GM12873 (cell line): ENCODE measurements at regions not wholly inside any gene's neighbourhood (a gene's known extent, or its start where the extent isn't known, plus 50 kb on each side); places are given as distances from the start of the nearest gene placed in this dataset.

Experiments used
- TF ChIP-seq, protein P1 (sequence below): IDR thresholded peaks from 2 replicates; pipeline ENCODE4 v1.5.1; 2012; ENCODE audit warnings: low read depth, mild to moderate bottlenecking, moderate library complexity, low read length, control low read depth; ENCODE audit not compliant: insufficient read depth; ENCODE audit errors: missing control alignments

- TF ChIP-seq, protein P1, sequence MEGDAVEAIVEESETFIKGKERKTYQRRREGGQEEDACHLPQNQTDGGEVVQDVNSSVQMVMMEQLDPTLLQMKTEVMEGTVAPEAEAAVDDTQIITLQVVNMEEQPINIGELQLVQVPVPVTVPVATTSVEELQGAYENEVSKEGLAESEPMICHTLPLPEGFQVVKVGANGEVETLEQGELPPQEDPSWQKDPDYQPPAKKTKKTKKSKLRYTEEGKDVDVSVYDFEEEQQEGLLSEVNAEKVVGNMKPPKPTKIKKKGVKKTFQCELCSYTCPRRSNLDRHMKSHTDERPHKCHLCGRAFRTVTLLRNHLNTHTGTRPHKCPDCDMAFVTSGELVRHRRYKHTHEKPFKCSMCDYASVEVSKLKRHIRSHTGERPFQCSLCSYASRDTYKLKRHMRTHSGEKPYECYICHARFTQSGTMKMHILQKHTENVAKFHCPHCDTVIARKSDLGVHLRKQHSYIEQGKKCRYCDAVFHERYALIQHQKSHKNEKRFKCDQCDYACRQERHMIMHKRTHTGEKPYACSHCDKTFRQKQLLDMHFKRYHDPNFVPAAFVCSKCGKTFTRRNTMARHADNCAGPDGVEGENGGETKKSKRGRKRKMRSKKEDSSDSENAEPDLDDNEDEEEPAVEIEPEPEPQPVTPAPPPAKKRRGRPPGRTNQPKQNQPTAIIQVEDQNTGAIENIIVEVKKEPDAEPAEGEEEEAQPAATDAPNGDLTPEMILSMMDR, result no peak
Measured at GRCh38 chr9:88828492-88828974, 162.7 kb upstream of the S1PR3 start.

GRCh38 chr9:88829276-88829675 lies 162.0 kb upstream of the S1PR3 start:
- TF ChIP-seq, protein P1, result no peak

DNA sequence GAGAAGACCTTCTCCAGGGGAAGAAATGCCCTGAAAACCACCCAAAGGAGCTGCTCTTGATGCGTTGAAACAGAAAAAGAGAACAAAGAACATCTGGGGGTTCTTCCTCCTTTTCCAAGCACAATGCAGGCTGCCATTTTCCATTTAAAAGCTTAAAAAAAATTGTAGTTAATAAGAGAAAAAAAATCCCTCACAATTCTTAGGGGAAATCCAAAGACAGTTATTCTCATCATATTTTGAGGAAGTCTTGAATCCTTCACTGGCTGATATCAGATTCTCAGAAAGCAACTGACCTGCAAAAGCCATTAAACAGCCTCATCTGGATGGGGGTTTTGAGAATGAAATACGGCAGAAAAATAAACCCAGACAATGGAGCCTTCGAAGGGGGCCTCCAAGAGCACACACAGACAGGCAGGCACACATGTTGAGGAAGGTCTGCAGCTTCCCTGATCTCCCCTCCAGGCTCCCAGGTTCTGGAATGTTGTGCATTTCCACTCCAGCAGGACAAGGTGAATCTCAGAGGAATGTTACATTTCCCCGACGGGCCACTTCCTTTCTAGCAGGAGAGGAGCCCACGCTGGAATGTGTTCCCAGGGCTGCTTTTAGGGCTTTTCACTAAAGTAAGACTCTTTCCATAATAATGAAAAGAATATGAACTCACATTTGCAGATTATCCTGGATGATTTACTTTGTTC lies 159.4 kb upstream of the S1PR3 start:
- TF ChIP-seq, protein P1, result no peak

DNA sequence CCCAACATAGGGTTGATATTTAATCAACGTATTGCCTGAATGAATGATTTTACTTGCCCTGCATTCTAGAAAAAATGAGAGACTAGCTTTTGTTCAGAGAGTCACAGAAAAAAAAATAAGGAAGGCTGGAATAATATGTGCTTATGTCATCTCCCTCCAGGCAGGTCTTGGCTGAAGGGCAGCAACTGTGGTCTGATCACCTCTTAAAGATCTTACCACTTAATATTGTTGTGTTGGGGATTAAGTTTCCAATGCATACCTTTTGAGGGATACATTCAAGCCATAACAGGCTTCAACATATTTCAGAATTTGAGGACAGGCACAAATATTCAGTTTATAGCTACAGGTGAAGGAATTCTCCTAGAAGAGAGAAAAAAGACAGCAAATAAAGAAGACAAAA lies 157.3 kb upstream of the S1PR3 start:
- TF ChIP-seq, protein P1, result no peak

GRCh38 chr9:88835038-88835466 lies 156.2 kb upstream of the S1PR3 start:
- TF ChIP-seq, protein P1, result no peak

DNA sequence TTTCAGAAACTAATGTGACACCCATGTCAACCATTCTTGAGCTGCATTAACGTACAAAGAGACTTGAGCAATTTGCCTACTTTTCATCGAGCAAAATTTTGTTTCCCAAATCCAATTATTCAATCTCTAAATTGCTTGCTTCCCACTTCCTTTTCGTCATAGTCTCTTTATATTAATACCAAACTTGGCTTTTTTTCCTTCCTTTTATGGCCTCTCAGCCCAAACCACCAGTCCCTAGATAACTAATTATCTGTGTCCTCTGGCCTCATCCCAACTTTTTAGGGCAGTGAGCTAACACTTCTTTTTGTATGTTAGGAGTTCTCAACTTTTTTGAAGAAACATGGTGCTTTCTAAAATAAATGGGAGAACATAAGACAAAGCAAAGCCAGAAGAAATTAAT lies 155.5 kb upstream of the S1PR3 start:
- TF ChIP-seq, protein P1, result no peak

DNA sequence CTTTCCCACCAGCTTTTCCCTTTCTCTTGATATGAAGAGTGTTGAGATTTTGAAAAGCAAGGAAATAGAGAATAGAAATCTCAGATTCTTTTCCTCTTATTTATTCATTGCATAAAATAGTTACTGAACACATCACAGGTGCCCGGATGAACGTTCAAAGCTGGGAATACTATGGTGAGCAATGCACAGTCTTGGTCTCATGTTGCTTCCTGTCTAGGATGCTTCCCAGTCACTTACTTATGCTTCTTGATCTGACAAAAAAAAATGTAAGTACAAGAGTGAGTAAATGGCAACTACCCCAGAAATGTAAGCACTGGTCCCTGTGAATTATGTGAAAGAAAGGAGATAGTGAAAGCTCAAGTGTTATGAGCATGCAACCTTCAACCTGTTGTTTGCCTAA lies 153.5 kb upstream of the S1PR3 start:
- TF ChIP-seq, protein P1, result no peak
